ENCODE measurements at regions not wholly inside any gene's neighbourhood (a gene's known extent, or its start where the extent isn't known, plus 50 kb on each side); places are given as distances from the start of the nearest gene placed in this dataset.
"Not testable (repeated sequence)": the region's sequence is repeated elsewhere in the genome, so short reads cannot be mapped to it uniquely, and the experiment has no call there.

DNA sequence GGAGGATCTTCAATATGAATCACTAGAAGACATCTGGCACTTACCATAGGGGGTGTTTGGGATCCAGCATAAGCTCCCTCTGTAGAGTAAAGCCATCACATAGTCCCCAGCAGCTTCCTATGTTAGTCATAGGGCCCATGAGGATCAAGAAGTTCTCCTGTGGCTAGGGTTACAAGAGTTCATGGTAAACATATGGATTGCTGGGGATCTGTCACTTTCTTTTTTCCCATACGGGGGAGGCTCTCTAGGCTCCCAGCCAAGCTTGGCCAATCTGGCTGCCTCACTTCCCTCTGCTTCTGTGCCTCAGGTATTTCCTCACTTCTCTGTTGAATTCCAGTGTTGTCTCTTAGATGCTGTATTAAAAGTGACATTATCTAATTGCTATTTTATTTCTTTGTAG is 597.9 kb downstream of the PDCD6IP start:
- no peak for DNase-seq

DNA sequence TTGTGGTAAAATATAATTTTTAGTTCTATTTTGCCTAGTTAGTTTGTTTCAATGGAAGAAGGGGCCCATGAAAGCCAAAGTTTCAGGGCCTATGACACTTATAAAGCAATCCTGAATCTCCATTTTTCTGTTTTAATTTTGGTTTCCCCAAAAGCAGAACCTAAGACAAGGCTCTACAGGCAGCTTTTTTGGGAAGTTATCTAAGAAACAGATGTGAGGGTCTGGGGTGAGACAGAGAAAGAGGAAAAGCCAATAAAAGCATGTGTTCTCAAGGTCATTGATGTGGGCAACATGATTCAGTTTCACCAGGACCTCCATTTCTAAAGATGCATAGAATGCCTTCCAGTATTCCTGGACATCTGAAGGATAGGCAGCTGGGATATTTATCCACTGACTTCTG is 598.5 kb downstream of the PDCD6IP start:
- DNase-seq, result no peak

DNA sequence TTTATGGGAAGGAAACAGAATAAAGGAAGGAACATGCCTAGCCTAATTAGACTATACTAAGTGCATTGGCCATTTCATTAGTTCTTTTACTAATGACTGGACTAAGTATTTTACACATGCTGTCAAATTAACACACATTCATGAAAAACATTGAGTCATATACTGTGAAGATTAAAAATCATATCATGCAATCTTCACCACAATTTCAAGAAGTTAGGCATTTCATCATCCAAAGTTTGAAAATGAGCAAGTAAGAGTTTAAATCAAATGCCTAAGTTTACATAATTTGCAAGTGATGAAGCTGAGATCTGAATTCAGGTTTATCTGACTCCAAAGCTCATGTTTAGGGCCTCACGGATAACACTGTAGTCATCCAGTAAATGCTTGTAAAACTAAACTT is 601.0 kb downstream of the PDCD6IP start:
- no peak for DNase-seq

DNA sequence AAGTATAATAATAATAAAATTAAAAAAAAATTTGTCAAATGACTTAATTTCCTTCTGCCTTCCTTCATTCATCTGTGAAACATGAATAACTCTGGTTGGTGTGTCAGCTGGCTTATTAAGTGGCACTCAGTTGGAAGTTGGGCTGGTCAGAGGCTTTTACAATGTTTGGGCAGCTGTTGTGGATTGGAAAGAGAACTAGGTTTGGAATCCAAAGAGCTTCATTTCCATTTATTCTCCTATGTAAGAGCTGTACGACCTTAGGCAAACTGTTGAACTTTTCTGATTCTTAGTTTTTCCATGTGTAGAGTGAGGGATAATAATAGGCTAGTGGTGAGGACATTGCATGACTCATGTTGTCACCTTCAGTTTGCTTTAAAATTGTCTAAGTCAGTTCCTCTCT is 606.7 kb downstream of the PDCD6IP start:
- no peak for DNase-seq

DNA sequence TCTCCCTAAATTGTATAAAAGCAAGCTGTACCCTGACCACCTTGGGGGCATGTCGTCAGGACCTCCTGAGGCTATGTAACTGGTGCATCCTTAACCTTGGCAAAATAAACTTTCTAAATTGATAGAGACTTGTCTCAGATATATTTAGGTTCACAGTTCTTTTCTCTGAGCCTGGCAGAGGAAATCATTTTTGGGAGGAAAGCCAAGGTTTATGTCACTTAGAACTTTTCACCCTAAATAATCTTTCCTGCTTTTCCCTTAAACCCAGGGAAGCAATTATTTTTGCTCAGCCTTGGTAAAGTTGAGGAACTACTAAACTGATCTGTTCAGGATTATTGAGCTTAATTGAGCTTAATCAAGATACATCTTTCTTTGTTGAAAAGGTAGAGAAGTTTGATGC is 608.9 kb downstream of the PDCD6IP start:
- no peak for DNase-seq

DNA sequence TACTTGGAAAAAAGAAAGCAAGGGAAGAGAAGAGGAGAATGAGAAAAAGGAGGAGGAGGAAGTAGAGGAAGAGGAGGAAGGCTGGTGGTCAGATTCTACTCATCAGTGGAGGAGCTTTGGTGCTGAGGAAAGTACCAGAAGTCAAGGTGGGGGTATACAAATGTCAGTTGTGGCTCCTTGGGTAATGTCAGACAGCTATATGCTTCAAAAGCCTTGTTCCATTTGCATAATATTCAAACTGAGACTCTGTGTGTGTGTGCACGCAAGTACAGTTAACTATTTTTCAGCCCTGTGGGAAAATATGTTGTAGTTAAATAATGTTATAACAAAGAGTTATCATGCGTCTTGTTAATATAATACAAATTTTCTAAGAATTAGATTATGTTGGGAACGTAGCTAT is 609.7 kb downstream of the PDCD6IP start:
- peak; percentile 13 for DNase-seq

GRCh38 chr3:34411596-34411995 is 613.2 kb downstream of the PDCD6IP start:
- DNase-seq, result no peak

- DNase-seq, result no peak
These were observed 621.4 kb downstream of the PDCD6IP start for GRCh38 chr3:34419801-34420200.

DNA sequence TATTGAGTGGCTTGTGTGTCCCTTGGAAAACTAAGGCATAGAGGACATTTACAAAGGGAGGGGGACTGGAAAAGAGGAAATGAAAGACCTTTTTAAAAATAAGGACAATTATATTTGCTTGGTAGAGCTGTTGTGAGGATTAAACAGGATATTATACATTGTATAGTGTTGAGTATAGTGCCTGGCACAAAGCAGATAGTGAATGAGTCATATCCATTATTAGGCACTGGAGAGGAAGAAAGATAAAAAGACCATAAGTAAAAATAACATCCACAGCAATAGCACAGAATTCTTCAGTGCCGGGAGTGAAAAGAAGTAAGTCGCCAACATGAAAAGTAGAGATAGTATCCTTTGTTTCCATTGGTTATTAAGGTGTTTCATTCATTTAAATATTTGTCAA is 623.3 kb downstream of the PDCD6IP start:
- DNase-seq, result no peak

GRCh38 chr3:34439796-34440195 is 641.4 kb downstream of the PDCD6IP start:
- no peak for DNase-seq

- no peak for DNase-seq
These were observed 645.7 kb downstream of the PDCD6IP start for GRCh38 chr3:34444137-34444536.

DNA sequence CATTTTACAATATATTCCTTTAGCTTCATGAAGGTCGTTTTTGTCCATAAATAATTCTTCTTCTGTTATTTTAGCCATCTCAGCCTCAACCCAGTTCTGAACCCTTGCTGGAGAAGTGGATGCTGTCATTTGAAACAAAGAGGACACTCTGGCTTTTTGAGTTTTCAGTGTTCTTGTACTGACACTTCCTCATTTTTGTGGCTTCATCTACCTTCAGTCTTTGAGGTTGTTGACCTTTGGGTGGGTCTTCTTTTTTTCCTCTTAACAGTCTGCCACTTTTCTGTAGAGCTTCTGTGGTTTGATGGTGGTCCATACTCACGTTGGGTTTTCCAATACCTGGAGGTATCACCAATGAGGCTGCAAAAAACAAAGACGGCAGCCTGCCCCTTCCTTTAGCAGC is 650.9 kb downstream of the PDCD6IP start:
- no peak for DNase-seq

- no peak for DNase-seq
These were observed 665.0 kb downstream of the PDCD6IP start for GRCh38 chr3:34463414-34463813.

DNA sequence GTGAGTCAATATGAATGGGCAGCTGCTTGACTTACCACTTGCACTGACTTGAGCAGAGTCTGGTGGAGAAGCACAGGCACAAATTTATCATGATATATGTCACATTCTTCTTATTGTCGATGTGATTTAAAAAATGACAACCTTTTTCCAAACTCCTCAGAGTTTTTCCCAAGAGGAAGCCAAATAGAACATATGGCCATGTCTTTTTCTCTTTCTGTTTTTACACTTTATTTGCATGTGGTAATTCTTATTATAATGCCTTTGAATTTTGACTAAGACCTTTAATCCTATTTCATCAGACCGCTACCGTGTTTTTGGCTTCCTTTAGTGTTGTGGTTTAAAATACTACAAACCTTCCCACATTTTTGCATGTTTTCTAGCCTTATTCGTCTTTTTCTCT is 666.2 kb downstream of the PDCD6IP start:
- DNase-seq, result no peak

DNA sequence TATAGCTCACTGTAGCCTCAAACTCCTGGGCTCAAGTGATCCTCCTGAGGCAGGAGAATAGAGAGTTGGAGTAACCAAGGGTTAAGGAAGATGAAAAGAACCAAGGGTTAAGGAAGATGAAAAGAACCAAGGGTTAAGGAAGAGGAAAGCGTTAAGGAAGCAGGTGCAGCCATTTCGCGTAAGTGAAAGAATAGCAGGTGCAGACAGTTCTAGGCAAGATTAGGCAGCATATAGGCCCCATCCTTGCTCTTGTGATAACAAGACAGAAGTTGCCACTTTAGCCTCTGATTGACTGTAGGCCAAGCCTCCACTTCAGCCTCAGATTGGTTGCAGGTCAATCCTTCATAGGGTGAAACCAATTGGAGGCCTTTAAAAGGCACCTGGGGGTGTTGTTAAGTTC is 677.4 kb downstream of the PDCD6IP start:
- DNase-seq, result no peak

GRCh38 chr3:34483311-34483887 is 685.0 kb downstream of the PDCD6IP start:
- DNase-seq, result no peak

- peak; percentile 33 for DNase-seq
These were observed 705.9 kb downstream of the PDCD6IP start for GRCh38 chr3:34504366-34504765.

GRCh38 chr3:34504775-34505174 is 706.3 kb downstream of the PDCD6IP start:
- no peak for DNase-seq

DNA sequence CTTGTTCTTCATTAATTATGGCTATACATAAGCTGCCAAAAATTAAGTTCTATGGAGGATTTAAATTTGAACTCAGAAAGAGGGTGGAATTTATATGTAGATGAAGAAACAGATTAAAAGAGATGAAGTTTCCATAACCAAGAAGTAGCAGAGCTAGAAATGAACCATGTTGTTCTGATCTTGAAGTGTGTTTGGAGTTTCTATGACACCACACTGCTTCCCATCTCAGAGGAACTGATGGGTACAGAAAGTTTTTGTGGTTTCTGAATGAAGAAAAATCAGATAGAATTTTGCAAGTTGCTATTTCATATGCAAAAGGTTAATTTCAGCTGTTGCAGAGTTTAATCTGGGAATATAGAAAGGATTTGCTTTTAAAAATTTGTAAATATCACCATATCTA is 710.3 kb downstream of the PDCD6IP start:
- DNase-seq, result no peak

DNA sequence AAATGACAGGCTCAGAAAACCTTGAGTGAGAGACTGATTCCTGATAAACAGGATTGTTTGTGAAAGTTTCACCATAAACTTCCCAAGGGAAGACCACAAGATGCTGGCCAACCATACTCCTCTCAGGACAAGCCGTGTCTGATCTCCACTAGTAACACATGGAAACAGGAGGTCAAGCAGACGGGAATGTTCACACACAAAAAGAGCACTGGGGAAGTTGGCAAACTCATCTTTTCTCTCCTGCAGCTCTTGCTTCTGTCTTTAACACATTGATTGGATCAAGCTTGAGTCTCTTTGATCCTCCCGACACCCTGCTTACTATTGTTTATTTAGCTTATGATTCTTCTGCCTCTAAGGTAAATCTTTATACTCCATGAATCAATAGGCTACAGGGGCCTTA is 713.5 kb downstream of the PDCD6IP start:
- DNase-seq, result no peak

GRCh38 chr3:34519008-34519407 is 720.6 kb downstream of the PDCD6IP start:
- not testable (repeated sequence) for DNase-seq

- no peak for DNase-seq
These were observed 732.7 kb downstream of the PDCD6IP start for GRCh38 chr3:34531156-34531555.

DNA sequence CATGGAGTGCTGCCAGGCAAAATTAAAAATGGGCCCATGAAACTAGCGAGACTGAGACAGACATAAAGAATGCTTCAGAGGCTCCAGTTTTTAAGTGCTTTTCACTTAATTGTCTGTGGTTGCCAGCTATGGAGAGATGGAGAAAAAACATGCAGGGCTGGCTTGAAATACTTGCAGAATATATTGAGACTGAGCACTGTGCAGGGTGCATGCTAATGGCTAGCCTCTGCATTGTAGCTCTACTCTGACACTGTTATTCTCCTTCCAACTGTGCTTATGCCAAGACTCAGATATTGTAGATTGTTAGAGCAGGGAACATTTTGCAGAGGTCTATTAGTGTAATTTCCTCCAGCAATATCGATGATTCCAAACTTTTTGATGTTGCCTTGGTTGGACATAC is 735.0 kb downstream of the PDCD6IP start:
- DNase-seq, result no peak

- DNase-seq, result no peak
These were observed 735.6 kb downstream of the PDCD6IP start for GRCh38 chr3:34534013-34534412.

- no peak for DNase-seq
These were observed 745.7 kb downstream of the PDCD6IP start for GRCh38 chr3:34544136-34544535.
